ENCODE measurements at regions not wholly inside any gene's neighbourhood (a gene's known extent, or its start where the extent isn't known, plus 50 kb on each side); places are given as distances from the start of the nearest gene placed in this dataset.

DNA sequence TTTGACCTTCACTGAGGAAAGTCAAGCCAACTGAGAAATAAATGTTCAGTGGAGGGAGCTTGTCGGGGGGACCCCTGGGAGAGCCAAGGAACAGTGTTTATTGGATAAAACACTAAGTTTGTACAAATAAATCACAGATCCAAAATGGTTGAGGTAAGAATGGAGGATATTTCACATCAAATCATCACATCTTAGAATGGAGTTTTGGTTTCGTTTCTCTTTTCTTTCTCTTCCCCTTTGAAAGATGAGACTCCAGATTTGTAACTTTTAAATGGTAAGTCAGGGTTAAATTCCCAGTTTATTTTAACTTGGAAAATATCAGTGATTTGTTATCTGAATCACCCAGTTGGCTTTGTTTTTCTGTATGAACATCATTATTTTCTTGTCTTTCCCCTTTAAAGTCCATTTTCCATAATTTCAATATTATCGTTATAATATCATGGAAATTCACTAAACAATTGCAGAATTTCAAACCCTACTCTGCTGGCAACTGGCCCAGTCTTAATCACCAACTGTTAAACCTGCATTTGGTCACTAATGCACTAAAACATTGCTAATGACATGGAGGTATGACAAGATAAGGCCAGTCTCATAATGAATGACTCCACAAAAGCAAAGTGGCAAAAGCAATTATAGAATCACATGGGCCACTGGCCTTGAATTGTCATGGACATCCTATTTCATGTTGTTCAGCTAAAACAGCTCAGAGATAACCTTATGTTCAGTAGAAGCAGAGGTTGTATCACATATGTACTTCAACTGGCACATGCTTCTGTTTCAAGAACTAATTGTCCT, 295.1 kb downstream of the SHOX2 start:
- no peak overlapping the region for H3K4me3 ChIP-seq
- no peaks in the 10 kb centered on the region for H3K9me3 ChIP-seq
- no peak for TF ChIP-seq POLR2A (IDR thresholded peaks at IDR 0.05)
- TF ChIP-seq CTCF (IDR thresholded peaks at IDR 0.05), result no peak
- TF ChIP-seq POLR2AphosphoS5 (IDR thresholded peaks at IDR 0.05), result no peak
- H3K4me1 ChIP-seq (replicated peaks), result no peaks in the 10 kb centered on the region
- DNase-seq (ENCODE audit: low spot score), result no peak
- WGBS, result 64% methylated on average over 3 of the region's 3 CpGs
- no peaks in the 10 kb centered on the region for H3K27me3 ChIP-seq (replicated peaks; ENCODE audit: insufficient read depth)
- H3K36me3 ChIP-seq, result no peaks in the 10 kb centered on the region
- no peak overlapping the region for H3K27ac ChIP-seq
- intact Hi-C loops (cut with DNase I), result no loop called here

DNA sequence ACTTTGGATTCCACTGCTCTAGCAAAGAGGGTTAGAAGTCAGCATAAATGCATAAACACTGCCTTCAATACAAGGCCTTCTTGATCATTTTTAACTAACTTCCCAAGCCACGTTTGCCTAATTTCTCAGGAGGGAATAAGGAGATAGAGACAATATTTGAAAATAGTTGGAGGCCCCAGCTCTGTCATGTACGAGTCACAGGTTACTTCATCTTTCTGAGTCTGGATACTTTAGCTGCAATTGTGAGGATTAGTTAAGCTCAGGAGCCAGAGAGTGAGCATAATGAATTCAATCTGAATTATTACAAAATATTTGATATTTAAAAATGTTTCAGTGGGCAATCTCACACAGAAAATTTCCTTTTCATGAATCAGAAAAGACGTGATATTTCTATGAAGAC, 298.9 kb downstream of the SHOX2 start:
- 78% methylated on average over 3 of the region's 3 CpGs for WGBS
- Histone ChIP-seq H3K9me3 (no peaks in the 10 kb centered on the region), H3K27me3 (replicated peaks; ENCODE audit: insufficient read depth) (no peaks in the 10 kb centered on the region), H3K36me3 (no peaks in the 10 kb centered on the region), H3K4me3 (no peak overlapping the region), H3K27ac (no peak overlapping the region), H3K4me1 (replicated peaks) (no peaks in the 10 kb centered on the region)
- TF ChIP-seq POLR2AphosphoS5 (IDR thresholded peaks at IDR 0.05), result no peak
- TF ChIP-seq POLR2A (IDR thresholded peaks at IDR 0.05), result no peak
- TF ChIP-seq CTCF (IDR thresholded peaks at IDR 0.05), result no peak
- DNase-seq (ENCODE audit: low spot score), result no peak
- intact Hi-C loops (cut with DNase I), result no loop called here

DNA sequence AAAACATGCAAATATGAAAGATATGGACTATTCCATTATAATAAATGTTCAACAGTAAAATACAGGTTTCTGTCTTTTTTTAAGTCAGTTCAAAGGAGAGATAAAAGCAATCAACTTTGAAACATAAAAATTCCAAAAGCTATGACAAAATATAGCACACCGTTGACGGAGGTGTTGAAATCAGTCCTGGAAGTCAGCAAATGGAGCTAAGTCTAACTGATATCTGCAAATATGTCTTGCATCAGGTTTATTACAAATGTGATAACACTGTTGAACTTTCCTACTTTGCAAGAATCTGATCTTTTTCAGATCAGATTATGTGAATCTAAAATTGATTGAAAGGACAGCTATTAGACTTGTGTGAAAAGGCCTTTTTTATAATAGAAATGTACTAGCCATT, 300.7 kb downstream of the SHOX2 start:
- 89% methylated on average over 2 of the region's 2 CpGs for WGBS
- Histone ChIP-seq H3K4me1 (replicated peaks) (no peaks in the 10 kb centered on the region), H3K36me3 (no peaks in the 10 kb centered on the region), H3K9me3 (no peaks in the 10 kb centered on the region), H3K27me3 (replicated peaks; ENCODE audit: insufficient read depth) (no peaks in the 10 kb centered on the region), H3K27ac (no peak overlapping the region), H3K4me3 (no peak overlapping the region)
- DNase-seq (ENCODE audit: low spot score), result no peak
- intact Hi-C loops (cut with DNase I), result no loop called here
- TF ChIP-seq CTCF (IDR thresholded peaks at IDR 0.05), result no peak
- no peak for TF ChIP-seq POLR2A (IDR thresholded peaks at IDR 0.05)
- no peak for TF ChIP-seq POLR2AphosphoS5 (IDR thresholded peaks at IDR 0.05)

- Histone ChIP-seq H3K36me3 (no peaks in the 10 kb centered on the region), H3K27ac (no peak overlapping the region), H3K4me1 (replicated peaks) (no peaks in the 10 kb centered on the region), H3K27me3 (replicated peaks; ENCODE audit: insufficient read depth) (no peaks in the 10 kb centered on the region), H3K9me3 (no peaks in the 10 kb centered on the region), H3K4me3 (no peak overlapping the region)
- TF ChIP-seq POLR2A (IDR thresholded peaks at IDR 0.05), result no peak
- TF ChIP-seq POLR2AphosphoS5 (IDR thresholded peaks at IDR 0.05), result no peak
- no peak for TF ChIP-seq CTCF (IDR thresholded peaks at IDR 0.05)
- intact Hi-C loops (cut with DNase I), result no loop called here
- no peak for DNase-seq (ENCODE audit: low spot score)
- 66% methylated on average over 1 of the region's 1 CpG for WGBS
Observed at GRCh38 chr3:157794771-157795170, 291.6 kb upstream of the VEPH1 start.

- WGBS, result 84% methylated on average over 9 of the region's 9 CpGs
- intact Hi-C loops (cut with DNase I), result no loop called here
- H3K9me3 ChIP-seq, result no peaks in the 10 kb centered on the region
- H3K27ac ChIP-seq, result no peak overlapping the region
- TF ChIP-seq CTCF (IDR thresholded peaks at IDR 0.05) (no peak), POLR2AphosphoS5 (IDR thresholded peaks at IDR 0.05) (no peak), POLR2A (IDR thresholded peaks at IDR 0.05) (no peak)
- no peaks in the 10 kb centered on the region for H3K36me3 ChIP-seq
- no peak overlapping the region for H3K4me3 ChIP-seq
- no peak for DNase-seq (ENCODE audit: low spot score)
- no peaks in the 10 kb centered on the region for H3K4me1 ChIP-seq (replicated peaks)
- H3K27me3 ChIP-seq (replicated peaks; ENCODE audit: insufficient read depth), result no peaks in the 10 kb centered on the region
Observed at GRCh38 chr3:157793745-157794144, 290.5 kb upstream of the VEPH1 start.

Data from prostate gland (tissue), 2 donors.